Panc1 (cell line): ENCODE measurements at regions not wholly inside any gene's neighbourhood (a gene's known extent, or its start where the extent isn't known, plus 50 kb on each side); places are given as distances from the start of the nearest gene placed in this dataset.

Experiments used
- ATAC-seq: fragments of 200-7000 bp; cut with Tn5 transposase; 2 replicates; pipeline ENCODE4 v1.9.1; 2020; ENCODE audit warnings: mild to moderate bottlenecking, moderate library complexity
- BruUV-seq: library from RNA; stranded (reverse); fragments of 400-500 nt; replicated peaks from 2 replicates; lab custom pipeline; 2021; lab: Mats Ljungman, UMichigan
- CTCF ChIA-PET: fragments of 300-600 bp; sonication (Branson Sonifier 250); formaldehyde crosslinking; loops from one replicate; lab custom pipeline; 2022; ENCODE audit warnings: antibody characterized with exemption; lab: Charles Lee
- POLR2A ChIA-PET: fragments of 300-600 bp; sonication (Branson Sonifier 250); formaldehyde crosslinking; loops from one replicate; lab custom pipeline; 2022; ENCODE audit warnings: antibody characterized with exemption; lab: Charles Lee
- DNase-seq: peaks from one replicate; pipeline ENCODE4 v3.0.0-alpha.2; 2010; ENCODE audit warnings: low read depth, low spot score
- H3K27ac ChIP-seq: 2 replicates; pipeline ENCODE4 v1.5.1; 2011; ENCODE audit warnings: mild to moderate bottlenecking, low read length, inconsistent platforms
- H3K27me3 ChIP-seq: fragments of 200-500 bp; sonication (Bioruptor generic); 2 replicates; pipeline ENCODE4 v1.6.0; 2014; ENCODE audit warnings: low read length, inconsistent platforms; ENCODE audit not compliant: control insufficient read depth, insufficient read depth
- H3K36me3 ChIP-seq: fragments of 200-500 bp; sonication (Bioruptor generic); 2 replicates; pipeline ENCODE4 v1.5.1; 2014; ENCODE audit warnings: inconsistent platforms, mild to moderate bottlenecking, low read length, moderate library complexity; ENCODE audit not compliant: control insufficient read depth, insufficient read depth
- H3K4me1 ChIP-seq: 2 replicates; pipeline ENCODE4 v1.5.1; 2011; ENCODE audit warnings: inconsistent platforms, mild to moderate bottlenecking, low read length, moderate library complexity; ENCODE audit not compliant: control insufficient read depth, insufficient read depth
- H3K4me3 ChIP-seq, 2 experiments: 2 replicates each; pipeline ENCODE4 v1.5.1; 2011 to 2012; ENCODE audit warnings: low read depth in 2 of 2, low read length in 2 of 2, mild to moderate bottlenecking in 2 of 2, inconsistent platforms in 1 of 2, moderate library complexity in 1 of 2
- H3K9me3 ChIP-seq: fragments of 200-500 bp; sonication (Bioruptor generic); 2 replicates; pipeline ENCODE4 v1.5.1; 2014; ENCODE audit warnings: low read depth, mild to moderate bottlenecking, inconsistent platforms, low read length, moderate library complexity; ENCODE audit not compliant: control insufficient read depth, insufficient read depth
- POLR2AphosphoS5 ChIP-seq: IDR thresholded peaks from 2 replicates; pipeline ENCODE4 v1.6.1; 2012; ENCODE audit warnings: mild to moderate bottlenecking, low read depth, low read length, moderate library complexity
- SIN3A ChIP-seq: IDR thresholded peaks from 2 replicates; pipeline ENCODE4 v1.6.1; 2012; ENCODE audit warnings: low read depth, mild to moderate bottlenecking, low read length, moderate library complexity, borderline replicate concordance; ENCODE audit not compliant: insufficient read depth
- TCF7L2 ChIP-seq: IDR thresholded peaks from 2 replicates; pipeline ENCODE4 v1.6.1; 2011; ENCODE audit warnings: mild to moderate bottlenecking, low read depth, low read length, inconsistent platforms
- in situ Hi-C: cut with HindIII; loops from 2 replicates; pipeline ENCODE4 v1.10.0; 2016; ENCODE audit warnings: low sequenced_read_pairs, low pct_unique_long_range_greater_than_20kb
- intact Hi-C: fragments of 100-400 bp; cut with micrococcal nuclease; formaldehyde crosslinking; loops from one replicate; pipeline ENCODE4 v1.10.0; 2022; ENCODE audit not compliant: unreplicated experiment
- TF ChIP-seq, protein P1 (sequence below), 2 experiments: IDR thresholded peaks; 2 replicates each; pipeline ENCODE4 v1.6.1; 2011 to 2012; ENCODE audit warnings: low read depth in 2 of 2, control low read depth in 1 of 2, low read length in 1 of 2, mild to moderate bottlenecking in 1 of 2, moderate library complexity in 1 of 2; ENCODE audit not compliant: insufficient read depth in 1 of 2
- TF ChIP-seq, protein P2 (sequence below): fragments of 450-650 bp; IDR thresholded peaks from 2 replicates; pipeline ENCODE4 v1.5.1; 2017; ENCODE audit warnings: mild to moderate bottlenecking

DNA sequence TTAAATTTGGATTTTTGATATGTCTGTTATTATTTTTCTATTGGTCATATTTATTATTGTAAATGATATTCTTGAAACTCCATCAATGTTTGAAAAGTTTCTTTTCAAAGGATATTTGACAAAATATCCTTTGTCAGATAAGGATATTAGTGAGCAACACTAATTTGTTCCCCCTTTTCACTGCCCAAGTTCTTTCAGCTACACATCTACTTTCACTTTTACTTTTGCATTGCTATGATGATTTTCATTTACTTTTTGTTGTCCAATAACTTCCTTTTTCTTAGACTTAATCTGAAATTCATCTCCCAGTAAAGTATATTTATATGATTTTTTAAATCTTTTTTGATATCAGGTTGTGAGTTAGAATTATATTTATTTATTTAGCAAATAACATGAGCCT lies 542.3 kb upstream of the ADGRL3 start:
- TF ChIP-seq, protein P1, sequence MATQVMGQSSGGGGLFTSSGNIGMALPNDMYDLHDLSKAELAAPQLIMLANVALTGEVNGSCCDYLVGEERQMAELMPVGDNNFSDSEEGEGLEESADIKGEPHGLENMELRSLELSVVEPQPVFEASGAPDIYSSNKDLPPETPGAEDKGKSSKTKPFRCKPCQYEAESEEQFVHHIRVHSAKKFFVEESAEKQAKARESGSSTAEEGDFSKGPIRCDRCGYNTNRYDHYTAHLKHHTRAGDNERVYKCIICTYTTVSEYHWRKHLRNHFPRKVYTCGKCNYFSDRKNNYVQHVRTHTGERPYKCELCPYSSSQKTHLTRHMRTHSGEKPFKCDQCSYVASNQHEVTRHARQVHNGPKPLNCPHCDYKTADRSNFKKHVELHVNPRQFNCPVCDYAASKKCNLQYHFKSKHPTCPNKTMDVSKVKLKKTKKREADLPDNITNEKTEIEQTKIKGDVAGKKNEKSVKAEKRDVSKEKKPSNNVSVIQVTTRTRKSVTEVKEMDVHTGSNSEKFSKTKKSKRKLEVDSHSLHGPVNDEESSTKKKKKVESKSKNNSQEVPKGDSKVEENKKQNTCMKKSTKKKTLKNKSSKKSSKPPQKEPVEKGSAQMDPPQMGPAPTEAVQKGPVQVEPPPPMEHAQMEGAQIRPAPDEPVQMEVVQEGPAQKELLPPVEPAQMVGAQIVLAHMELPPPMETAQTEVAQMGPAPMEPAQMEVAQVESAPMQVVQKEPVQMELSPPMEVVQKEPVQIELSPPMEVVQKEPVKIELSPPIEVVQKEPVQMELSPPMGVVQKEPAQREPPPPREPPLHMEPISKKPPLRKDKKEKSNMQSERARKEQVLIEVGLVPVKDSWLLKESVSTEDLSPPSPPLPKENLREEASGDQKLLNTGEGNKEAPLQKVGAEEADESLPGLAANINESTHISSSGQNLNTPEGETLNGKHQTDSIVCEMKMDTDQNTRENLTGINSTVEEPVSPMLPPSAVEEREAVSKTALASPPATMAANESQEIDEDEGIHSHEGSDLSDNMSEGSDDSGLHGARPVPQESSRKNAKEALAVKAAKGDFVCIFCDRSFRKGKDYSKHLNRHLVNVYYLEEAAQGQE (IDR thresholded peaks at IDR 0.05; ENCODE audit: insufficient read depth in 1 of 2, low read depth in 2 of 2, low read length in 1 of 2) = no peak
- TF ChIP-seq, protein P2, sequence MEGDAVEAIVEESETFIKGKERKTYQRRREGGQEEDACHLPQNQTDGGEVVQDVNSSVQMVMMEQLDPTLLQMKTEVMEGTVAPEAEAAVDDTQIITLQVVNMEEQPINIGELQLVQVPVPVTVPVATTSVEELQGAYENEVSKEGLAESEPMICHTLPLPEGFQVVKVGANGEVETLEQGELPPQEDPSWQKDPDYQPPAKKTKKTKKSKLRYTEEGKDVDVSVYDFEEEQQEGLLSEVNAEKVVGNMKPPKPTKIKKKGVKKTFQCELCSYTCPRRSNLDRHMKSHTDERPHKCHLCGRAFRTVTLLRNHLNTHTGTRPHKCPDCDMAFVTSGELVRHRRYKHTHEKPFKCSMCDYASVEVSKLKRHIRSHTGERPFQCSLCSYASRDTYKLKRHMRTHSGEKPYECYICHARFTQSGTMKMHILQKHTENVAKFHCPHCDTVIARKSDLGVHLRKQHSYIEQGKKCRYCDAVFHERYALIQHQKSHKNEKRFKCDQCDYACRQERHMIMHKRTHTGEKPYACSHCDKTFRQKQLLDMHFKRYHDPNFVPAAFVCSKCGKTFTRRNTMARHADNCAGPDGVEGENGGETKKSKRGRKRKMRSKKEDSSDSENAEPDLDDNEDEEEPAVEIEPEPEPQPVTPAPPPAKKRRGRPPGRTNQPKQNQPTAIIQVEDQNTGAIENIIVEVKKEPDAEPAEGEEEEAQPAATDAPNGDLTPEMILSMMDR = no peak
- TF ChIP-seq SIN3A = no peak
- TF ChIP-seq POLR2AphosphoS5 = no peak
- TF ChIP-seq TCF7L2 = no peak
- H3K36me3 ChIP-seq = no peaks in the 10 kb centered on the region
- ChIA-PET CTCF (no interaction called here), POLR2A (no interaction called here)
- intact Hi-C loops = no loop called here
- no TSS peak for BruUV-seq
- ATAC-seq (no peak), DNase-seq (no peak)
- no peaks in the 10 kb centered on the region for H3K4me1 ChIP-seq
- H3K4me3 ChIP-seq = no peak overlapping the region
- in situ Hi-C loops = no loop called here
- H3K9me3 ChIP-seq = no peaks in the 10 kb centered on the region
- H3K27me3 ChIP-seq = no peaks in the 10 kb centered on the region
- H3K27ac ChIP-seq = no peak overlapping the region

DNA sequence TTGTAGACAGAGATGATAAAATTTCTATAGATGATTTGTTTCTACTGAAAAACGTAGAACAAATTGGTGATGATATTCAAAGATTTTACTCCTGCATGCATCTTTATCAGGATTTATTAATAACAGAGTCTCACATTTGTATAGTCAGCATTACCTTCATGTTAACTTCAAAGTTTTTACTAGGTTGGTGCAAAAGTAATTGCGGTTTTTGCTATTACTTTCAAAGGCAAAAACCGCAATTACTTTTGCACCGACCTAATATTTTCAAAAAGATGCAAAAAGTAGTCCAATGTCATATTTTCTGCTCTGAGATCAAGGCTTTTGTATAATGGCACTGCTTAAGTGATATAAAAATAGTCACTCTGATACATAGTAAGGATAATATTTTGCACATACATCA lies 536.4 kb upstream of the ADGRL3 start:
- no peak overlapping the region for H3K4me3 ChIP-seq
- H3K36me3 ChIP-seq = no peaks in the 10 kb centered on the region
- H3K27ac ChIP-seq = no peak overlapping the region
- DNase-seq (no peak), ATAC-seq (no peak)
- CTCF ChIA-PET = no interaction called here
- no peaks in the 10 kb centered on the region for H3K27me3 ChIP-seq
- intact Hi-C loops (no loop called here), in situ Hi-C loops (no loop called here)
- no peak for TF ChIP-seq TCF7L2
- TF ChIP-seq, protein P1 (IDR thresholded peaks at IDR 0.05; ENCODE audit: insufficient read depth in 1 of 2, low read depth in 2 of 2, low read length in 1 of 2) = no peak
- TF ChIP-seq, protein P2 = no peak
- no peak for TF ChIP-seq POLR2AphosphoS5
- no peak for TF ChIP-seq SIN3A
- H3K4me1 ChIP-seq = no peaks in the 10 kb centered on the region
- H3K9me3 ChIP-seq = no peaks in the 10 kb centered on the region
- POLR2A ChIA-PET = no interaction called here
- BruUV-seq = no TSS peak
